Activated T-cell treated with anti-CD3 and anti-CD28 coated beads, Interleukin-2, amount 50 U/mL, for 24 hours (primary cell): ENCODE measurements at regions not wholly inside any gene's neighbourhood (a gene's known extent, or its start where the extent isn't known, plus 50 kb on each side); places are given as distances from the start of the nearest gene placed in this dataset.
"Not testable (repeated sequence)": the region's sequence is repeated elsewhere in the genome, so short reads cannot be mapped to it uniquely, and the experiment has no call there.

Experiments
- DNase-seq: peaks from one replicate; pipeline ENCODE4 v3.0.0-alpha.2; 2020
- H3K27ac Mint-ChIP-seq: 2 replicates; pipeline ENCODE4 v1.8.0; 2020; ENCODE audit warnings: mild to moderate bottlenecking, mixed read lengths
- H3K27me3 Mint-ChIP-seq: 2 replicates; pipeline ENCODE4 v1.8.0; 2020; ENCODE audit warnings: mixed read lengths
- H3K36me3 Mint-ChIP-seq: 2 replicates; pipeline ENCODE4 v1.8.0; 2020; ENCODE audit warnings: low read depth, mixed read lengths
- H3K4me1 Mint-ChIP-seq: 2 replicates; pipeline ENCODE4 v1.8.0; 2020; ENCODE audit warnings: low read depth, mixed read lengths
- H3K4me3 Mint-ChIP-seq: 2 replicates; pipeline ENCODE4 v1.8.0; 2020; ENCODE audit warnings: mild to moderate bottlenecking, moderate library complexity, mixed read lengths
- H3K9me3 Mint-ChIP-seq: 2 replicates; pipeline ENCODE4 v1.8.0; 2020; ENCODE audit warnings: mixed read lengths

DNA sequence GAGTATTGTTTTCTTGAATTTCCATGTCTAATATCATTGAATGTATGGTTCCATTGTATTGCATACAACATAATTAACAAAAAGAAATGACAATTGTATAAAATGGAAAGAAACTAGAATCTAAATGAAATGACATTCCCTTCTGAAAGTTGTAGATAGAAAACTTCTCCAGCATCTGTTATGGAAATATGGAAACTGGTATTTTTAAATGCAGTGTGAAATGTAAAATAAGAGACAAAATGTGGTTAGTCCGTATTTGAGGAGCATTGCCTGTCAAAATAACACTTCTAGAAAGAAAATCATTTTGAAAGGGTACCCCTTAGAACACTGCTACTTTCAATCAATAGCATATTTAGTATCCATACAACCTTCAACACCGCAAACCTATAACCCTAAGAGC lies 286.3 kb upstream of the CELF2 start:
- no peak for DNase-seq
- Mint-ChIP-seq H3K27me3 (peaks cover 9% of the 10 kb centered on the region), H3K36me3 (no peaks in the 10 kb centered on the region), H3K4me3 (no peak overlapping the region), H3K27ac (no peak overlapping the region), H3K9me3 (no peaks in the 10 kb centered on the region), H3K4me1 (no peaks in the 10 kb centered on the region)

DNA sequence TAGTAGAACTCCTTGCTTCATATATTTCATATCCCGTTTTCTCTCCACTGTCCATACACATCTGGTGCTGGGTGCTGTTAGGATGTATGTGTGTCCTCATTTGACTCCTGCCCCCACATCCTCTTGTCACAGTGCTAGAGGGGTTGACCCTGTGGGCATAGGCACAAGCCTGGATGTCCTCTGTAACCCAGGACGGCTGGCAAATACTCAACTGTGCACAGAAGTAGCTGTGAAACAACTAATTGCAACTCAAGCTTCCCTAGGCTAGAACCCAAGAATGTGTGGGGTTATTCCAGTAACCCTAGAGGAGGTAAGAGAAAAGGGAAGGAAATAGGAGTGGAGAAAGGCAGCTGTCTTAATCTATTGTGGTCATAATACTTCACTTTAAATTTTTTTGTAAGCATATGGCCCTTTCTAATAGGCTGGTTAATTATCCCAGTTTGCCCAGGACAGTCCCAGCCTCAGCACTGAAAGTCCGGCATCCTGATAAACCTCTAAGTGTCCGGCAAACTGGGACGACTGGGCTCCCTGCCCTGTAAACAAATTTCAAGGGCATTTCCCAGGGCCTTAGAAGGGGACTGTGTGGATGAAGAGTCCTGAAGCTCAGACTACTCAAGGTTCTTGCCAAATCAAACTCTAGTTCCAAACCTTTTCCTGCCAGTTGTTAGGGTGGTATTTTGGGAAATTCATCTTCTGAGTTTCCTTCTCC lies 283.2 kb upstream of the CELF2 start:
- H3K27ac Mint-ChIP-seq = no peak overlapping the region
- H3K4me3 Mint-ChIP-seq = no peak overlapping the region
- H3K4me1 Mint-ChIP-seq = no peaks in the 10 kb centered on the region
- H3K27me3 Mint-ChIP-seq = peaks cover 12% of the 10 kb centered on the region
- DNase-seq = no peak
- no peaks in the 10 kb centered on the region for H3K9me3 Mint-ChIP-seq
- H3K36me3 Mint-ChIP-seq = no peaks in the 10 kb centered on the region

GRCh38 chr10:10745291-10745690 lies 272.4 kb upstream of the CELF2 start:
- DNase-seq = no peak
- Mint-ChIP-seq H3K4me1 (no peaks in the 10 kb centered on the region), H3K36me3 (no peaks in the 10 kb centered on the region), H3K9me3 (peaks cover 10% of the 10 kb centered on the region), H3K4me3 (no peak overlapping the region), H3K27me3 (peaks cover 15% of the 10 kb centered on the region), H3K27ac (no peak overlapping the region)

GRCh38 chr10:10755490-10755889 lies 262.2 kb upstream of the CELF2 start:
- Mint-ChIP-seq H3K36me3 (no peaks in the 10 kb centered on the region), H3K4me1 (no peaks in the 10 kb centered on the region), H3K9me3 (no peaks in the 10 kb centered on the region), H3K27me3 (peaks cover 3% of the 10 kb centered on the region), H3K27ac (no peak overlapping the region), H3K4me3 (no peak overlapping the region)
- no peak for DNase-seq

DNA sequence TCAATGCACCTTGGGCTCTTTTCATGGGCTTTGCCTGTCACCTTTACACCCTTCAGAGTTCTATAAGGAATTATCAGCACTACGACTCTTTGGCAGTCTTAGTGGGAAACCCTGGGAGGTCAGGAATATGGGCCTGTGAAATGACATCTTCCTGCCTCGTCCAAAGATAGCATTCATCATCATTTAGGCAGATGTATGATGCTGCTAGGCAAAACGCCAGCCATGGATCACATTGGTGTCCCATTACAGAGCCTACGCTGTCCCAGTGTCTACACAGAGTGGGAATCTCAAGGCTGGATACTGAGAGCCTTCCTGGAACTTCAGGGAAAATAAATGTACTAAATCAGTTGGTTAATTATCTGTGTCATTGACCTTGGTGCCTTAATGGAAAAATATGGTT lies 259.4 kb upstream of the CELF2 start:
- Mint-ChIP-seq H3K36me3 (no peaks in the 10 kb centered on the region), H3K27ac (no peak overlapping the region)

DNA sequence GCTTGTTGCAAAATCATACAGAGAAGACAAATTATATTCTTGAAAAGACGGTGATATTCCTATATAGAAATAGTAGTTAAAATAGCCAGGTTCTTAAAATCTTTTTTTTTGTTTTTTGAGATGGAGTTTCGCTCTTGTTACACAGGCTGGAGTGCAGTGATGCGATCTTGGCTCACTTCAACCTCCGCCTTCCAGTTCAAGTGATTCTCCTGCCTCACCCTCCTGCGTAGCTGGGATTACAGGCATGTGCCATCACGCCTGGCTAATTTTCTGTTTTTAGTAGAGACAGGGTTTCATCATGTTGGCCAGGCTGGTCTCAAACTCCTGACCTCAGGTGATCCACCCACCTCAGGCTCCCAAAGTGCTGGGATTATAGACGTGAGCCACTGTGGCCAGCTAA lies 257.9 kb upstream of the CELF2 start:
- H3K4me1 Mint-ChIP-seq, DNase-seq, H3K27me3 Mint-ChIP-seq, H3K36me3 Mint-ChIP-seq, H3K27ac Mint-ChIP-seq, H3K9me3 Mint-ChIP-seq, H3K4me3 Mint-ChIP-seq: not testable (repeated sequence)

More for the DNA sequence above, 259.4 kb upstream of the CELF2 start:
- Mint-ChIP-seq H3K4me1 (no peaks in the 10 kb centered on the region), H3K9me3 (no peaks in the 10 kb centered on the region), H3K27me3 (peaks cover 4% of the 10 kb centered on the region), H3K4me3 (no peak overlapping the region)
- DNase-seq = no peak

DNA sequence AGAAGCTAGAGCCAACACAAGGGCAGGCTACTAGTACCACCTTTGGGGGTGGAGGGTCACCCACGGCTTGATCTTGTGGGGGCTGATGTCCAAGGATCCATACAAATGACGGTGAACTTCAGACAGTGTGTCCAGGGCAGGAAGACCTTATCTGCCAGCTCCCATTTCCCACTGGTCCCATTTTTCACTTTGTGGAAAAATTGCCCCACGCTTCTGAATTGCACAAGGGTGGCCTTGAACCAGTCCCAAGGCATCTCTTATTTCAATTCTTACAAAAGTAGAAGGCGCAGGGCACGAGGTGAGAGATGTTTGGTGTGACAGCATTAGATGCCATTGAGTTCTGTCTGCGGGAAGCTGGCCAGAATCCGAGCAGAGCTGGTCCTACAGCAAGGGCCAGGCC lies 252.7 kb upstream of the CELF2 start:
- no peak overlapping the region for H3K4me3 Mint-ChIP-seq
- no peaks in the 10 kb centered on the region for H3K36me3 Mint-ChIP-seq
- H3K4me1 Mint-ChIP-seq = no peaks in the 10 kb centered on the region
- no peak for DNase-seq
- H3K27ac Mint-ChIP-seq = no peak overlapping the region
- no peaks in the 10 kb centered on the region for H3K9me3 Mint-ChIP-seq
- H3K27me3 Mint-ChIP-seq = peaks cover 8% of the 10 kb centered on the region

DNA sequence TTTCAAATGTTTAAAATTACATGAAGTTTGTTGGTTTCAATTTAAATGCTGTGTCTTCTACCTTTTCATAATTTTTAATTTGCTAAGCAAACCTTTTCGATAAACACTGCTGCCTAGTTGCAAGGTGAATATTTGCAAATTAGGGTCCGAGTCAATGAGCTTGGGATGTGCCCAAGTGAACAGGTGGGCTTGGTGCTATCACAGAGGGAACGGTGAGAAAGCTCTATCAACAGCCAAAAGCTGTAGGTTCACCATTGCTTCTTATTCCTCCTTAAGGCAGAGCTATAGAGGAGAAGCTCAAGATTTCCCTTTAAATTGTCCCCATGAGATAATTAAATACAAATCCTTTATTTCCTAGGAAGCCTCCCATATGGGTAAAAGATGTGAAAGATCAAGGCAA lies 245.3 kb upstream of the CELF2 start:
- Mint-ChIP-seq H3K4me3 (no peak overlapping the region), H3K4me1 (no peaks in the 10 kb centered on the region), H3K36me3 (no peaks in the 10 kb centered on the region), H3K27ac (no peak overlapping the region), H3K27me3 (peaks cover 12% of the 10 kb centered on the region), H3K9me3 (no peaks in the 10 kb centered on the region)
- DNase-seq = no peak

- Mint-ChIP-seq H3K27me3 (peaks cover 17% of the 10 kb centered on the region), H3K4me1 (no peaks in the 10 kb centered on the region), H3K27ac (no peak overlapping the region), H3K4me3 (no peak overlapping the region), H3K9me3 (no peaks in the 10 kb centered on the region), H3K36me3 (no peaks in the 10 kb centered on the region)
- DNase-seq = no peak
These were observed 244.7 kb upstream of the CELF2 start for GRCh38 chr10:10772874-10773508.

- Mint-ChIP-seq H3K4me3 (no peak overlapping the region), H3K36me3 (no peaks in the 10 kb centered on the region), H3K9me3 (no peaks in the 10 kb centered on the region), H3K27me3 (peaks cover 17% of the 10 kb centered on the region), H3K4me1 (no peaks in the 10 kb centered on the region), H3K27ac (no peak overlapping the region)
- no peak for DNase-seq
These were observed 243.3 kb upstream of the CELF2 start for GRCh38 chr10:10774416-10774815.

- Mint-ChIP-seq H3K27me3 (peaks cover 17% of the 10 kb centered on the region), H3K27ac (no peak overlapping the region), H3K4me1 (no peaks in the 10 kb centered on the region), H3K4me3 (no peak overlapping the region), H3K9me3 (no peaks in the 10 kb centered on the region), H3K36me3 (no peaks in the 10 kb centered on the region)
- no peak for DNase-seq
These were observed 241.3 kb upstream of the CELF2 start for GRCh38 chr10:10776363-10776762.

DNA sequence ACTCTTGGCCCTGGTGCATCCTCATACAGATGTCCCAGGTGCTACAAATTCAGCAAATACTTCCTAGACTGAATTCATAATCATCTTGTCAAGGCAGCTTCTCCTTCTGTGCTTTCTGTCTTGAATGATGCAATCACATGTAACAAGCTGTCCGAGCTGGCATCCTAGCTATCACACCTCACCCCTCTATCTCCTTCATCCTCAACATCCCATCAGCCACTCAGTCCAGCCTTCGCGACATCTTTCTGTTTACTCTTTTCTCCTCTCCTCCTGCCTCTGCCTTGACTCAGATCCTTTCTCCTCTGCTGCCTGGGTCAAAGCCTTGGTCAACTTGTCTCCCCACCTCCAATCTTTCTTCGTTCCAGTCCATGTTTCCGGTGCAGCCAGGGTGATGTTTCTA lies 240.4 kb upstream of the CELF2 start:
- Mint-ChIP-seq H3K4me1 (no peaks in the 10 kb centered on the region), H3K36me3 (no peaks in the 10 kb centered on the region), H3K27ac (no peak overlapping the region), H3K27me3 (peaks cover 17% of the 10 kb centered on the region), H3K9me3 (no peaks in the 10 kb centered on the region), H3K4me3 (no peak overlapping the region)
- no peak for DNase-seq

DNA sequence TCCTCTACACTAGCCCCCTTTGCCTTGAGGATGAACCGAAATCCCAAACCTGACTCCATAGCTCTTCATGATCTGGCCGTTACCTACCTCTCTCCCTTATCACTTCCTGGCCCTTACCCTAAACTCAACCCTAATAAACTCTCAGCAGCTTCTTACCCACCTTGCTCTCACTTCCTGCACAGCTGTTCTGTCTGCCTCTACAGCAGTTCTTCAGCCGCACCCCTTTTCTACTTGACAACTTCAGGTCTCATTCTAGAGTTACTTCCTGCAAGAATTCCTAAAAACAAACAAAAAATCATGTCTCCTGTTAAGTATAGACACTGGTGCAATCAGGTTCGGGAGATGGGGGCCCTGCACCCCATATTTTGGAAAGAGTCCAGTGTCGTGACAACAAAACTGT lies 239.9 kb upstream of the CELF2 start:
- DNase-seq = no peak
- H3K36me3 Mint-ChIP-seq = no peaks in the 10 kb centered on the region
- H3K4me1 Mint-ChIP-seq = no peaks in the 10 kb centered on the region
- peaks cover 17% of the 10 kb centered on the region for H3K27me3 Mint-ChIP-seq
- H3K27ac Mint-ChIP-seq = no peak overlapping the region
- no peaks in the 10 kb centered on the region for H3K9me3 Mint-ChIP-seq
- no peak overlapping the region for H3K4me3 Mint-ChIP-seq

GRCh38 chr10:10778959-10779358 lies 238.7 kb upstream of the CELF2 start:
- DNase-seq = no peak
- H3K27me3 Mint-ChIP-seq = peaks cover 24% of the 10 kb centered on the region

DNA sequence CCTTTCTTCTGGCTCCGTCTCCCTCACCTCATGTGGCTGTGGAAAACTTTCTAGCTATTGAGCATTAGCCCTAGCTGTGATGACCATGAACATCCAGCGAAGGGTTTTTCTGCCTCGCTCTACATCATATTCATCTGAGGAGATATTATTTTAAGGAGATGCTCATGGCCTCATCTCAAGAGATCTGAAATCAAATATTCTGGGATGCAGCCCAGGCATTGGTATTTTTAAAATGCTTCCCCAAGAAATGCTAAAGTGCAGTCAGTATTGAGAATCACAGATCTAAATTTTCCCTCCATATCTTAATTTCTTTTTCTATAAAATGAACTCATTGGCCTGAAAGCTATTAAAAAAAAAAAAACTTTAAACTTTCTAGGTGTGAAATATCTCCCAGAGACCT lies 238.2 kb upstream of the CELF2 start:
- Mint-ChIP-seq H3K4me1 (no peaks in the 10 kb centered on the region), H3K27me3 (peaks cover 27% of the 10 kb centered on the region), H3K27ac (no peak overlapping the region), H3K9me3 (no peaks in the 10 kb centered on the region), H3K4me3 (no peak overlapping the region), H3K36me3 (no peaks in the 10 kb centered on the region)
- no peak for DNase-seq

More at GRCh38 chr10:10778959-10779358, 238.7 kb upstream of the CELF2 start:
- Mint-ChIP-seq H3K27ac (no peak overlapping the region), H3K9me3 (no peaks in the 10 kb centered on the region), H3K4me3 (no peak overlapping the region), H3K4me1 (no peaks in the 10 kb centered on the region), H3K36me3 (no peaks in the 10 kb centered on the region)
